Testis (tissue), 2 donors: ENCODE measurements at regions not wholly inside any gene's neighbourhood (a gene's known extent, or its start where the extent isn't known, plus 50 kb on each side); places are given as distances from the start of the nearest gene placed in this dataset.
"Not testable (repeated sequence)": the region's sequence is repeated elsewhere in the genome, so short reads cannot be mapped to it uniquely, and the experiment has no call there.

Experiments used
- DNase-seq: peaks from one replicate; pipeline ENCODE4 v3.0.0-alpha.2; 2019
- H3K27ac ChIP-seq, 2 donors: fragments of 200-600 bp; sonication (generic); one replicate each; pipeline ENCODE4 v1.5.1; 2019
- H3K27me3 ChIP-seq: fragments of 200-600 bp; sonication (generic); one replicate; pipeline ENCODE4 v1.5.1; 2019
- H3K36me3 ChIP-seq: fragments of 200-600 bp; sonication (generic); one replicate; pipeline ENCODE4 v1.5.1; 2017; ENCODE audit warnings: low read depth; ENCODE audit errors: missing control alignments
- H3K4me1 ChIP-seq: fragments of 200-600 bp; sonication (generic); one replicate; pipeline ENCODE4 v1.5.1; 2019
- H3K4me3 ChIP-seq, 2 donors: fragments of 200-600 bp; sonication (generic); one replicate each; pipeline ENCODE4 v1.5.1; 2017 to 2019
- H3K9me3 ChIP-seq: fragments of 200-600 bp; sonication (generic); one replicate; pipeline ENCODE4 v1.5.1; 2017
- CTCF ChIP-seq, 3 experiments: fragments of 450-650 bp in 2 of 3; fragments of 200-600 bp in 1 of 3; sonication (generic) in 1 of 3; IDR thresholded peaks; one replicate each; pipeline ENCODE4 v1.5.1; 2016 to 2019; ENCODE audit warnings: antibody characterized with exemption in 3 of 3, mild to moderate bottlenecking in 2 of 3, moderate library complexity in 1 of 3
- POLR2A ChIP-seq: fragments of 450-650 bp; IDR thresholded peaks from one replicate; pipeline ENCODE4 v1.6.1; 2017; ENCODE audit warnings: antibody characterized with exemption, mild to moderate bottlenecking, moderate library complexity
- WGBS, 2 donors: methylation state at CpG; one replicate each; pipeline ENCODE4 v1.1.5; 2018; 5-methylcytosine and 5-hydroxymethylcytosine counted together
- intact Hi-C: fragments of 100-400 bp; cut with DNase I; formaldehyde crosslinking; loops from one replicate; pipeline ENCODE4 v1.15.1; 2023; ENCODE audit warnings: low total_unique reads

- 77 to 83% methylated on average over 3 of the region's 3 CpGs for WGBS, 2 donors
- intact Hi-C loops, result no loop called here
Observed at GRCh38 chr17:27203241-27203640, 90.7 kb upstream of the WSB1 start.

GRCh38 chr17:27206447-27206846 lies 87.5 kb upstream of the WSB1 start:
- no peaks in the 10 kb centered on the region for H3K4me1 ChIP-seq
- H3K9me3 ChIP-seq, result no peaks in the 10 kb centered on the region
- TF ChIP-seq CTCF (IDR thresholded peaks at IDR 0.05), result no peak
- TF ChIP-seq POLR2A, result no peak
- 52 to 69% methylated on average over 4 of the region's 4 CpGs for WGBS, 2 donors
- DNase-seq, result no peak
- no peak overlapping the region for H3K27ac ChIP-seq
- H3K36me3 ChIP-seq, result no peaks in the 10 kb centered on the region
- intact Hi-C loops, result no loop called here
- H3K4me3 ChIP-seq, result no peak overlapping the region
- H3K27me3 ChIP-seq, result no peaks in the 10 kb centered on the region

More at GRCh38 chr17:27203241-27203640, 90.7 kb upstream of the WSB1 start:
- Histone ChIP-seq H3K4me3 (no peak overlapping the region), H3K27me3 (no peaks in the 10 kb centered on the region), H3K9me3 (no peaks in the 10 kb centered on the region), H3K4me1 (no peaks in the 10 kb centered on the region), H3K27ac (no peak overlapping the region), H3K36me3 (no peaks in the 10 kb centered on the region)
- DNase-seq, result no peak
- TF ChIP-seq CTCF (IDR thresholded peaks at IDR 0.05) (no peak), POLR2A (no peak)

GRCh38 chr17:27207073-27207513 lies 86.8 kb upstream of the WSB1 start:
- H3K4me3 ChIP-seq, result no peak overlapping the region
- H3K27ac ChIP-seq, result no peak overlapping the region
- H3K4me1 ChIP-seq, result no peaks in the 10 kb centered on the region
- H3K36me3 ChIP-seq, result no peaks in the 10 kb centered on the region
- 67 to 74% methylated on average over 3 of the region's 3 CpGs for WGBS, 2 donors
- no peak for TF ChIP-seq POLR2A
- no peak for TF ChIP-seq CTCF (IDR thresholded peaks at IDR 0.05)
- H3K9me3 ChIP-seq, result no peaks in the 10 kb centered on the region
- intact Hi-C loops, result no loop called here
- H3K27me3 ChIP-seq, result no peaks in the 10 kb centered on the region
- DNase-seq, result no peak

GRCh38 chr17:27208370-27208769 lies 85.5 kb upstream of the WSB1 start:
- H3K27ac ChIP-seq, H3K4me3 ChIP-seq, intact Hi-C loops, H3K4me1 ChIP-seq, DNase-seq, H3K9me3 ChIP-seq, H3K36me3 ChIP-seq, H3K27me3 ChIP-seq: not testable (repeated sequence)

GRCh38 chr17:27209316-27209715 lies 84.6 kb upstream of the WSB1 start:
- TF ChIP-seq POLR2A (no peak), CTCF (IDR thresholded peaks at IDR 0.05) (no peak)
- H3K4me1 ChIP-seq, result no peaks in the 10 kb centered on the region
- 66% methylated on average over 8 of the region's 8 CpGs; no CpG with 5 or more reads in 1 of the 2 donors for WGBS, 2 donors
- no peak for DNase-seq
- intact Hi-C loops, result no loop called here
- no peak overlapping the region for H3K27ac ChIP-seq
- H3K36me3 ChIP-seq, result no peaks in the 10 kb centered on the region
- no peaks in the 10 kb centered on the region for H3K9me3 ChIP-seq
- H3K4me3 ChIP-seq, result no peak overlapping the region
- no peaks in the 10 kb centered on the region for H3K27me3 ChIP-seq

GRCh38 chr17:27210809-27211208 lies 83.1 kb upstream of the WSB1 start:
- H3K4me1 ChIP-seq, H3K27me3 ChIP-seq, H3K4me3 ChIP-seq, intact Hi-C loops, H3K27ac ChIP-seq, DNase-seq, H3K36me3 ChIP-seq, H3K9me3 ChIP-seq: not testable (repeated sequence)
- 63% methylated on average over 3 of the region's 5 CpGs; no CpG with 5 or more reads in 1 of the 2 donors for WGBS, 2 donors
